WTC11 (cell line): ENCODE measurements at regions not wholly inside any gene's neighbourhood (a gene's known extent, or its start where the extent isn't known, plus 50 kb on each side); places are given as distances from the start of the nearest gene placed in this dataset.

Experiments
- ATAC-seq: fragments of 200-7000 bp; cut with Tn5 transposase; 2 replicates; pipeline ENCODE4 v1.10.0; 2021; ENCODE audit warnings: mild to moderate bottlenecking, moderate library complexity
- CTCF ChIA-PET: fragments of 300-600 bp; sonication (Branson Sonifier 250); formaldehyde crosslinking; loops from one replicate; lab custom pipeline; 2021; ENCODE audit warnings: antibody characterized with exemption; lab: Charles Lee
- POLR2A ChIA-PET: fragments of 350-600 bp; sonication (Branson Sonifier 250); formaldehyde crosslinking; loops from one replicate; lab custom pipeline; 2021; ENCODE audit warnings: antibody characterized with exemption; lab: Charles Lee
- DNase-seq: peaks from one replicate; pipeline ENCODE4 v3.0.0; 2021; ENCODE audit warnings: low spot score
- H3K27ac Mint-ChIP-seq: 2 replicates; pipeline ENCODE4 v1.8.0; 2021; ENCODE audit warnings: mixed read lengths
- H3K27me3 Mint-ChIP-seq: 2 replicates; pipeline ENCODE4 v1.8.0; 2021; ENCODE audit warnings: low read depth, mild to moderate bottlenecking, moderate library complexity, mixed read lengths
- H3K36me3 Mint-ChIP-seq: 2 replicates; pipeline ENCODE4 v1.8.0; 2021; ENCODE audit warnings: mixed read lengths
- H3K4me1 Mint-ChIP-seq: 2 replicates; pipeline ENCODE4 v1.8.0; 2022; ENCODE audit warnings: mixed read lengths
- H3K4me3 Mint-ChIP-seq: 2 replicates; pipeline ENCODE4 v1.8.0; 2021; ENCODE audit warnings: mild to moderate bottlenecking, moderate library complexity, mixed read lengths
- H3K9me3 Mint-ChIP-seq: 2 replicates; pipeline ENCODE4 v1.8.0; 2021; ENCODE audit warnings: mixed read lengths
- AR ChIP-seq: fragments of 250-450 bp; sonication (Bioruptor Pico); IDR thresholded peaks from 2 replicates; pipeline ENCODE4 v1.9.0; 2021; ENCODE audit warnings: mild to moderate bottlenecking
- ARID4B ChIP-seq: sonication (generic); formaldehyde crosslinking; IDR thresholded peaks from 2 replicates; pipeline ENCODE4 v1.8.0; 2023; ENCODE audit warnings: missing genetic modification reagents, mild to moderate bottlenecking, borderline replicate concordance
- ATF1 ChIP-seq: sonication (generic); formaldehyde crosslinking; IDR thresholded peaks from 2 replicates; pipeline ENCODE4 v1.8.1; 2023; ENCODE audit warnings: mild to moderate bottlenecking, moderate library complexity, missing genetic modification reagents
- ATF2 ChIP-seq: sonication (generic); formaldehyde crosslinking; IDR thresholded peaks from 2 replicates; pipeline ENCODE4 v1.8.1; 2022; ENCODE audit warnings: low read depth, missing genetic modification reagents, borderline replicate concordance
- ERG ChIP-seq: fragments of 250-450 bp; sonication (Bioruptor Pico); IDR thresholded peaks from 2 replicates; pipeline ENCODE4 v1.8.0; 2021; ENCODE audit warnings: mild to moderate bottlenecking
- ESRRA ChIP-seq: sonication (generic); formaldehyde crosslinking; IDR thresholded peaks from 2 replicates; pipeline ENCODE4 v1.8.1; 2022; ENCODE audit warnings: mild to moderate bottlenecking, missing genetic modification reagents, borderline replicate concordance
- GABPB1 ChIP-seq: sonication (generic); formaldehyde crosslinking; IDR thresholded peaks from 2 replicates; pipeline ENCODE4 v1.8.1; 2023; ENCODE audit warnings: mild to moderate bottlenecking, missing genetic modification reagents
- HMGA2 ChIP-seq: fragments of 250-450 bp; sonication (Bioruptor Pico); IDR thresholded peaks from 2 replicates; pipeline ENCODE4 v1.4.0; 2021; ENCODE audit warnings: mild to moderate bottlenecking, moderate library complexity
- JUN ChIP-seq: sonication (generic); formaldehyde crosslinking; IDR thresholded peaks from 2 replicates; pipeline ENCODE4 v1.8.0; 2023; ENCODE audit warnings: mild to moderate bottlenecking, missing genetic modification reagents
- MAX ChIP-seq: sonication (generic); formaldehyde crosslinking; IDR thresholded peaks from 2 replicates; pipeline ENCODE4 v1.8.0; 2022; ENCODE audit warnings: mild to moderate bottlenecking, missing genetic modification reagents
- MXD4 ChIP-seq: fragments of 250-450 bp; sonication (Bioruptor Pico); IDR thresholded peaks from 2 replicates; pipeline ENCODE4 v1.8.0; 2021; ENCODE audit warnings: mild to moderate bottlenecking, moderate library complexity, borderline replicate concordance
- NR3C1 ChIP-seq: sonication (generic); formaldehyde crosslinking; conservative IDR thresholded peaks from 2 replicates; pipeline ENCODE4 v1.8.1; 2023; ENCODE audit warnings: low read depth, mild to moderate bottlenecking, missing genetic modification reagents
- PRRX2 ChIP-seq: fragments of 250-450 bp; sonication (Bioruptor Pico); IDR thresholded peaks from 2 replicates; pipeline ENCODE4 v1.8.0; 2021; ENCODE audit warnings: mild to moderate bottlenecking
- SMAD3 ChIP-seq: sonication (generic); formaldehyde crosslinking; IDR thresholded peaks from 2 replicates; pipeline ENCODE4 v1.8.0; 2022; ENCODE audit warnings: missing genetic modification reagents, mild to moderate bottlenecking, borderline replicate concordance
- SMAD4 ChIP-seq: sonication (generic); formaldehyde crosslinking; IDR thresholded peaks from 2 replicates; pipeline ENCODE4 v1.8.0; 2022; ENCODE audit warnings: mild to moderate bottlenecking, missing genetic modification reagents
- SOX15 ChIP-seq: fragments of 250-450 bp; sonication (Bioruptor Pico); IDR thresholded peaks from 2 replicates; pipeline ENCODE4 v1.9.0; 2021; ENCODE audit warnings: mild to moderate bottlenecking
- TCF7 ChIP-seq: sonication (generic); formaldehyde crosslinking; IDR thresholded peaks from 2 replicates; pipeline ENCODE4 v1.8.0; 2022; ENCODE audit warnings: mild to moderate bottlenecking, low read depth, missing genetic modification reagents, moderate library complexity
- TEAD4 ChIP-seq: sonication (generic); formaldehyde crosslinking; IDR thresholded peaks from 2 replicates; pipeline ENCODE4 v1.8.0; 2022; ENCODE audit warnings: mild to moderate bottlenecking, missing genetic modification reagents
- TP53 ChIP-seq: sonication (generic); formaldehyde crosslinking; IDR thresholded peaks from 2 replicates; pipeline ENCODE4 v1.8.1; 2023; ENCODE audit warnings: mild to moderate bottlenecking, missing genetic modification reagents
- ZNF121 ChIP-seq: sonication (generic); formaldehyde crosslinking; IDR thresholded peaks from 2 replicates; pipeline ENCODE4 v1.8.0; 2023; ENCODE audit warnings: missing genetic modification reagents
- ZNF281 ChIP-seq: sonication (generic); formaldehyde crosslinking; IDR thresholded peaks from 2 replicates; pipeline ENCODE4 v1.8.0; 2023; ENCODE audit warnings: mild to moderate bottlenecking, missing genetic modification reagents
- ZNF396 ChIP-seq: fragments of 250-450 bp; sonication (Bioruptor Pico); IDR thresholded peaks from 2 replicates; pipeline ENCODE4 v1.8.0; 2021; ENCODE audit warnings: mild to moderate bottlenecking, moderate library complexity, borderline replicate concordance
- ZSCAN18 ChIP-seq: fragments of 250-450 bp; sonication (Bioruptor Pico); IDR thresholded peaks from 2 replicates; pipeline ENCODE4 v2.1.2; 2022; ENCODE audit warnings: mild to moderate bottlenecking, moderate library complexity

GRCh38 chr16:73275024-73275423, 227.1 kb upstream of the ZFHX3 start:
- no peak for DNase-seq
- Mint-ChIP-seq H3K36me3 (peaks cover 5% of the 10 kb centered on the region; the same call in 1 of the 2 replicates), H3K4me1 (no peaks in the 10 kb centered on the region), H3K27me3 (no peaks in the 10 kb centered on the region), H3K4me3 (no peak overlapping the region), H3K9me3 (peaks cover 17% of the 10 kb centered on the region), H3K27ac (no peak overlapping the region)
- POLR2A ChIA-PET: no interaction called here
- no peak for ATAC-seq
- TF ChIP-seq ESRRA (CRISPR knock-in tag) (no peak), HMGA2 (no peak), NR3C1 (CRISPR knock-in tag) (no peak), ZNF121 (CRISPR knock-in tag) (no peak), TCF7 (CRISPR knock-in tag) (no peak), ZNF396 (CRISPR knock-in tag) (no peak)
- CTCF ChIA-PET: no interaction called here

GRCh38 chr16:73274140-73274539, 226.2 kb upstream of the ZFHX3 start:
- H3K9me3 Mint-ChIP-seq: peaks cover 17% of the 10 kb centered on the region
- peaks cover 5% of the 10 kb centered on the region; the same call in 1 of the 2 replicates for H3K36me3 Mint-ChIP-seq
- H3K27me3 Mint-ChIP-seq: no peaks in the 10 kb centered on the region
- DNase-seq (no peak), ATAC-seq (no peak)
- no peak overlapping the region for H3K27ac Mint-ChIP-seq
- H3K4me1 Mint-ChIP-seq: no peaks in the 10 kb centered on the region
- ChIA-PET CTCF (no interaction called here), POLR2A (no interaction called here)
- H3K4me3 Mint-ChIP-seq: no peak overlapping the region
- no peak for TF ChIP-seq JUN (CRISPR knock-in tag)
- TF ChIP-seq TEAD4 (CRISPR knock-in tag): no peak
- no peak for TF ChIP-seq GABPB1
- no peak for TF ChIP-seq SMAD3 (CRISPR knock-in tag)
- TF ChIP-seq TP53: no peak
- no peak for TF ChIP-seq MAX (CRISPR knock-in tag)
- no peak for TF ChIP-seq PRRX2
- TF ChIP-seq ZNF281 (CRISPR knock-in tag): no peak
- no peak for TF ChIP-seq SOX15 (CRISPR knock-in tag)
- no peak for TF ChIP-seq ATF2 (CRISPR knock-in tag)
- TF ChIP-seq ERG (CRISPR knock-in tag): no peak
- TF ChIP-seq ZSCAN18: no peak
- TF ChIP-seq SMAD4 (CRISPR knock-in tag): no peak
- no peak for TF ChIP-seq MXD4
- TF ChIP-seq ARID4B (CRISPR knock-in tag): no peak
- no peak for TF ChIP-seq AR
- TF ChIP-seq ESRRA (CRISPR knock-in tag): no peak
- TF ChIP-seq ATF1: no peak
